ENCODE measurements at regions not wholly inside any gene's neighbourhood (a gene's known extent, or its start where the extent isn't known, plus 50 kb on each side); places are given as distances from the start of the nearest gene placed in this dataset.

GRCh38 chr7:96527133-96527827 is 182.4 kb downstream of the SEM1 start:
- no peaks in the 10 kb centered on the region for H3K27me3 ChIP-seq (ENCODE audit: control insufficient read depth in 4 of 4, insufficient read depth in 4 of 4, low read length in 3 of 4)
- no peak overlapping the region for H3K27ac ChIP-seq (ENCODE audit: low read depth in 1 of 2, low read length in 2 of 2)
- WGBS = 86% methylated on average over 9 of the region's 9 CpGs
- no peaks in the 10 kb centered on the region for H3K9me3 ChIP-seq (ENCODE audit: control insufficient read depth in 4 of 4, low read length in 3 of 4)
- H3K9ac ChIP-seq (ENCODE audit: low read depth in 1 of 2, low read length in 2 of 2) = no peak overlapping the region
- peaks cover 0 to 14% (median 5%) of the 10 kb centered on the region in 4 donors for H3K4me1 ChIP-seq (ENCODE audit: control insufficient read depth in 4 of 4, insufficient read depth in 4 of 4, low read length in 3 of 4)
- no peak overlapping the region for H3K4me3 ChIP-seq (ENCODE audit: low read depth in 1 of 3, low read length in 3 of 3)
- TF ChIP-seq JUND (IDR thresholded peaks at IDR 0.05) (no peak), FOXA1 (IDR thresholded peaks at IDR 0.05) (no peak), EGR1 (IDR thresholded peaks at IDR 0.05; ENCODE audit: low read depth in 2 of 2) (no peak), HNF4A (conservative IDR thresholded peaks at IDR 0.05) (no peak), YY1 (IDR thresholded peaks at IDR 0.05) (no peak), RXRA (IDR thresholded peaks at IDR 0.05) (no peak), GABPA (IDR thresholded peaks at IDR 0.05 in 1 of 2, conservative IDR thresholded peaks at IDR 0.05 in 1 of 2) (no peak), MAX (IDR thresholded peaks at IDR 0.05) (no peak), SP1 (IDR thresholded peaks at IDR 0.05) (no peak), TAF1 (conservative IDR thresholded peaks at IDR 0.05) (no peak), FOXA2 (IDR thresholded peaks at IDR 0.05) (no peak)
- TF ChIP-seq, protein P1, sequence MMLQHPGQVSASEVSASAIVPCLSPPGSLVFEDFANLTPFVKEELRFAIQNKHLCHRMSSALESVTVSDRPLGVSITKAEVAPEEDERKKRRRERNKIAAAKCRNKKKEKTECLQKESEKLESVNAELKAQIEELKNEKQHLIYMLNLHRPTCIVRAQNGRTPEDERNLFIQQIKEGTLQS (IDR thresholded peaks at IDR 0.05) = no peak
- TF ChIP-seq, protein P2, sequence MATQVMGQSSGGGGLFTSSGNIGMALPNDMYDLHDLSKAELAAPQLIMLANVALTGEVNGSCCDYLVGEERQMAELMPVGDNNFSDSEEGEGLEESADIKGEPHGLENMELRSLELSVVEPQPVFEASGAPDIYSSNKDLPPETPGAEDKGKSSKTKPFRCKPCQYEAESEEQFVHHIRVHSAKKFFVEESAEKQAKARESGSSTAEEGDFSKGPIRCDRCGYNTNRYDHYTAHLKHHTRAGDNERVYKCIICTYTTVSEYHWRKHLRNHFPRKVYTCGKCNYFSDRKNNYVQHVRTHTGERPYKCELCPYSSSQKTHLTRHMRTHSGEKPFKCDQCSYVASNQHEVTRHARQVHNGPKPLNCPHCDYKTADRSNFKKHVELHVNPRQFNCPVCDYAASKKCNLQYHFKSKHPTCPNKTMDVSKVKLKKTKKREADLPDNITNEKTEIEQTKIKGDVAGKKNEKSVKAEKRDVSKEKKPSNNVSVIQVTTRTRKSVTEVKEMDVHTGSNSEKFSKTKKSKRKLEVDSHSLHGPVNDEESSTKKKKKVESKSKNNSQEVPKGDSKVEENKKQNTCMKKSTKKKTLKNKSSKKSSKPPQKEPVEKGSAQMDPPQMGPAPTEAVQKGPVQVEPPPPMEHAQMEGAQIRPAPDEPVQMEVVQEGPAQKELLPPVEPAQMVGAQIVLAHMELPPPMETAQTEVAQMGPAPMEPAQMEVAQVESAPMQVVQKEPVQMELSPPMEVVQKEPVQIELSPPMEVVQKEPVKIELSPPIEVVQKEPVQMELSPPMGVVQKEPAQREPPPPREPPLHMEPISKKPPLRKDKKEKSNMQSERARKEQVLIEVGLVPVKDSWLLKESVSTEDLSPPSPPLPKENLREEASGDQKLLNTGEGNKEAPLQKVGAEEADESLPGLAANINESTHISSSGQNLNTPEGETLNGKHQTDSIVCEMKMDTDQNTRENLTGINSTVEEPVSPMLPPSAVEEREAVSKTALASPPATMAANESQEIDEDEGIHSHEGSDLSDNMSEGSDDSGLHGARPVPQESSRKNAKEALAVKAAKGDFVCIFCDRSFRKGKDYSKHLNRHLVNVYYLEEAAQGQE (IDR thresholded peaks at IDR 0.05) = no peak
- H3K36me3 ChIP-seq (ENCODE audit: control insufficient read depth in 4 of 4, insufficient read depth in 3 of 4, low read depth in 1 of 4, low read length in 3 of 4) = no peaks in the 10 kb centered on the region
- no peak for DNase-seq (ENCODE audit: low spot score)

GRCh38 chr7:96526496-96526895 is 183.2 kb downstream of the SEM1 start:
- WGBS = 82% methylated on average over 1 of the region's 1 CpG

More at GRCh38 chr7:96526496-96526895, 183.2 kb downstream of the SEM1 start:
- Histone ChIP-seq H3K36me3 (ENCODE audit: control insufficient read depth in 4 of 4, insufficient read depth in 3 of 4, low read depth in 1 of 4, low read length in 3 of 4) (no peaks in the 10 kb centered on the region), H3K4me1 (ENCODE audit: control insufficient read depth in 4 of 4, insufficient read depth in 4 of 4, low read length in 3 of 4) (peaks cover 0 to 14% (median 5%) of the 10 kb centered on the region in 4 donors), H3K9me3 (ENCODE audit: control insufficient read depth in 4 of 4, low read length in 3 of 4) (no peaks in the 10 kb centered on the region), H3K27me3 (ENCODE audit: control insufficient read depth in 4 of 4, insufficient read depth in 4 of 4, low read length in 3 of 4) (no peaks in the 10 kb centered on the region), H3K27ac (ENCODE audit: low read depth in 1 of 2, low read length in 2 of 2) (no peak overlapping the region), H3K4me3 (ENCODE audit: low read depth in 1 of 3, low read length in 3 of 3) (no peak overlapping the region), H3K9ac (ENCODE audit: low read depth in 1 of 2, low read length in 2 of 2) (no peak overlapping the region)
- no peak for DNase-seq (ENCODE audit: low spot score)
- no peak for TF ChIP-seq RAD21 (IDR thresholded peaks at IDR 0.05)
- TF ChIP-seq, protein P3, sequence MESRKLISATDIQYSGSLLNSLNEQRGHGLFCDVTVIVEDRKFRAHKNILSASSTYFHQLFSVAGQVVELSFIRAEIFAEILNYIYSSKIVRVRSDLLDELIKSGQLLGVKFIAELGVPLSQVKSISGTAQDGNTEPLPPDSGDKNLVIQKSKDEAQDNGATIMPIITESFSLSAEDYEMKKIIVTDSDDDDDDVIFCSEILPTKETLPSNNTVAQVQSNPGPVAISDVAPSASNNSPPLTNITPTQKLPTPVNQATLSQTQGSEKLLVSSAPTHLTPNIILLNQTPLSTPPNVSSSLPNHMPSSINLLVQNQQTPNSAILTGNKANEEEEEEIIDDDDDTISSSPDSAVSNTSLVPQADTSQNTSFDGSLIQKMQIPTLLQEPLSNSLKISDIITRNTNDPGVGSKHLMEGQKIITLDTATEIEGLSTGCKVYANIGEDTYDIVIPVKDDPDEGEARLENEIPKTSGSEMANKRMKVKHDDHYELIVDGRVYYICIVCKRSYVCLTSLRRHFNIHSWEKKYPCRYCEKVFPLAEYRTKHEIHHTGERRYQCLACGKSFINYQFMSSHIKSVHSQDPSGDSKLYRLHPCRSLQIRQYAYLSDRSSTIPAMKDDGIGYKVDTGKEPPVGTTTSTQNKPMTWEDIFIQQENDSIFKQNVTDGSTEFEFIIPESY (IDR thresholded peaks at IDR 0.05) = no peak
- TF ChIP-seq, protein P4, sequence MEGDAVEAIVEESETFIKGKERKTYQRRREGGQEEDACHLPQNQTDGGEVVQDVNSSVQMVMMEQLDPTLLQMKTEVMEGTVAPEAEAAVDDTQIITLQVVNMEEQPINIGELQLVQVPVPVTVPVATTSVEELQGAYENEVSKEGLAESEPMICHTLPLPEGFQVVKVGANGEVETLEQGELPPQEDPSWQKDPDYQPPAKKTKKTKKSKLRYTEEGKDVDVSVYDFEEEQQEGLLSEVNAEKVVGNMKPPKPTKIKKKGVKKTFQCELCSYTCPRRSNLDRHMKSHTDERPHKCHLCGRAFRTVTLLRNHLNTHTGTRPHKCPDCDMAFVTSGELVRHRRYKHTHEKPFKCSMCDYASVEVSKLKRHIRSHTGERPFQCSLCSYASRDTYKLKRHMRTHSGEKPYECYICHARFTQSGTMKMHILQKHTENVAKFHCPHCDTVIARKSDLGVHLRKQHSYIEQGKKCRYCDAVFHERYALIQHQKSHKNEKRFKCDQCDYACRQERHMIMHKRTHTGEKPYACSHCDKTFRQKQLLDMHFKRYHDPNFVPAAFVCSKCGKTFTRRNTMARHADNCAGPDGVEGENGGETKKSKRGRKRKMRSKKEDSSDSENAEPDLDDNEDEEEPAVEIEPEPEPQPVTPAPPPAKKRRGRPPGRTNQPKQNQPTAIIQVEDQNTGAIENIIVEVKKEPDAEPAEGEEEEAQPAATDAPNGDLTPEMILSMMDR (IDR thresholded peaks at IDR 0.05; ENCODE audit: low read depth, low read length, missing input control) = no peak
- TF ChIP-seq JUND (IDR thresholded peaks at IDR 0.05) = no peak
- TF ChIP-seq TAF1 (conservative IDR thresholded peaks at IDR 0.05) = no peak
- no peak for TF ChIP-seq MAX (IDR thresholded peaks at IDR 0.05)
- TF ChIP-seq HNF4A (conservative IDR thresholded peaks at IDR 0.05) = no peak
- TF ChIP-seq RXRA (IDR thresholded peaks at IDR 0.05) = no peak

Measured in liver (tissue), 8 donors.